WTC11 (cell line): ENCODE measurements at regions not wholly inside any gene's neighbourhood (a gene's known extent, or its start where the extent isn't known, plus 50 kb on each side); places are given as distances from the start of the nearest gene placed in this dataset.

Experiments
- ATAC-seq: fragments of 200-7000 bp; cut with Tn5 transposase; 2 replicates; pipeline ENCODE4 v1.10.0; 2021; ENCODE audit warnings: mild to moderate bottlenecking, moderate library complexity
- CTCF ChIA-PET: fragments of 300-600 bp; sonication (Branson Sonifier 250); formaldehyde crosslinking; loops from one replicate; lab custom pipeline; 2021; ENCODE audit warnings: antibody characterized with exemption; lab: Charles Lee
- POLR2A ChIA-PET: fragments of 350-600 bp; sonication (Branson Sonifier 250); formaldehyde crosslinking; loops from one replicate; lab custom pipeline; 2021; ENCODE audit warnings: antibody characterized with exemption; lab: Charles Lee
- DNase-seq: peaks from one replicate; pipeline ENCODE4 v3.0.0; 2021; ENCODE audit warnings: low spot score
- H3K27ac Mint-ChIP-seq: 2 replicates; pipeline ENCODE4 v1.8.0; 2021; ENCODE audit warnings: mixed read lengths
- H3K27me3 Mint-ChIP-seq: 2 replicates; pipeline ENCODE4 v1.8.0; 2021; ENCODE audit warnings: low read depth, mild to moderate bottlenecking, moderate library complexity, mixed read lengths
- H3K36me3 Mint-ChIP-seq: 2 replicates; pipeline ENCODE4 v1.8.0; 2021; ENCODE audit warnings: mixed read lengths
- H3K4me1 Mint-ChIP-seq: 2 replicates; pipeline ENCODE4 v1.8.0; 2022; ENCODE audit warnings: mixed read lengths
- H3K4me3 Mint-ChIP-seq: 2 replicates; pipeline ENCODE4 v1.8.0; 2021; ENCODE audit warnings: mild to moderate bottlenecking, moderate library complexity, mixed read lengths
- H3K9me3 Mint-ChIP-seq: 2 replicates; pipeline ENCODE4 v1.8.0; 2021; ENCODE audit warnings: mixed read lengths
- ATF1 ChIP-seq: sonication (generic); formaldehyde crosslinking; IDR thresholded peaks from 2 replicates; pipeline ENCODE4 v1.8.1; 2023; ENCODE audit warnings: mild to moderate bottlenecking, moderate library complexity, missing genetic modification reagents
- CBFB ChIP-seq: sonication (generic); formaldehyde crosslinking; IDR thresholded peaks from 2 replicates; pipeline ENCODE4 v1.8.1; 2022; ENCODE audit warnings: mild to moderate bottlenecking, low read depth, missing genetic modification reagents
- E2F4 ChIP-seq: sonication (generic); formaldehyde crosslinking; IDR thresholded peaks from 2 replicates; pipeline ENCODE4 v1.8.1; 2022; ENCODE audit warnings: low read depth, mild to moderate bottlenecking, moderate library complexity, missing genetic modification reagents, borderline replicate concordance
- EMX1 ChIP-seq: fragments of 250-450 bp; sonication (Bioruptor Pico); IDR thresholded peaks from 2 replicates; pipeline ENCODE4 v1.8.0; 2021; ENCODE audit warnings: mild to moderate bottlenecking
- ESRRA ChIP-seq: sonication (generic); formaldehyde crosslinking; IDR thresholded peaks from 2 replicates; pipeline ENCODE4 v1.8.1; 2022; ENCODE audit warnings: mild to moderate bottlenecking, missing genetic modification reagents, borderline replicate concordance
- FOXJ3 ChIP-seq: sonication (generic); formaldehyde crosslinking; IDR thresholded peaks from 2 replicates; pipeline ENCODE4 v1.9.0; 2021; ENCODE audit warnings: missing genetic modification reagents, mild to moderate bottlenecking, borderline replicate concordance
- IRF1 ChIP-seq: sonication (generic); formaldehyde crosslinking; IDR thresholded peaks from 2 replicates; pipeline ENCODE4 v1.8.0; 2023; ENCODE audit warnings: missing genetic modification reagents
- KAT7 ChIP-seq: sonication (generic); formaldehyde crosslinking; IDR thresholded peaks from 2 replicates; pipeline ENCODE4 v1.8.1; 2023; ENCODE audit warnings: missing genetic modification reagents, mild to moderate bottlenecking, borderline replicate concordance
- MAX ChIP-seq: sonication (generic); formaldehyde crosslinking; IDR thresholded peaks from 2 replicates; pipeline ENCODE4 v1.8.0; 2022; ENCODE audit warnings: mild to moderate bottlenecking, missing genetic modification reagents
- MYBL2 ChIP-seq: sonication (generic); formaldehyde crosslinking; IDR thresholded peaks from 2 replicates; pipeline ENCODE4 v1.8.1; 2023; ENCODE audit warnings: mild to moderate bottlenecking, moderate library complexity, missing genetic modification reagents
- NFATC4 ChIP-seq: fragments of 250-450 bp; sonication (Bioruptor Pico); IDR thresholded peaks from 2 replicates; pipeline ENCODE4 v1.9.0; 2021; ENCODE audit warnings: mild to moderate bottlenecking
- NFE2L1 ChIP-seq: sonication (generic); formaldehyde crosslinking; IDR thresholded peaks from 2 replicates; pipeline ENCODE4 v1.8.1; 2023; ENCODE audit warnings: missing genetic modification reagents
- NR2C2 ChIP-seq: sonication (generic); formaldehyde crosslinking; IDR thresholded peaks from 2 replicates; pipeline ENCODE4 v1.8.0; 2022; ENCODE audit warnings: mild to moderate bottlenecking, missing genetic modification reagents
- PRDM15 ChIP-seq: sonication (generic); formaldehyde crosslinking; IDR thresholded peaks from 2 replicates; pipeline ENCODE4 v1.8.0; 2022; ENCODE audit warnings: missing genetic modification reagents
- RELA ChIP-seq: sonication (generic); formaldehyde crosslinking; IDR thresholded peaks from 2 replicates; pipeline ENCODE4 v1.8.1; 2022; ENCODE audit warnings: missing genetic modification reagents, mild to moderate bottlenecking, borderline replicate concordance
- RORB ChIP-seq: fragments of 250-450 bp; sonication (Bioruptor Pico); IDR thresholded peaks from 2 replicates; pipeline ENCODE4 v1.9.0; 2021; ENCODE audit warnings: mild to moderate bottlenecking
- SP1 ChIP-seq: sonication (generic); formaldehyde crosslinking; conservative IDR thresholded peaks from 2 replicates; pipeline ENCODE4 v1.8.1; 2022; ENCODE audit warnings: missing genetic modification reagents
- ZNF219 ChIP-seq: sonication (generic); formaldehyde crosslinking; IDR thresholded peaks from 2 replicates; pipeline ENCODE4 v1.8.0; 2023; ENCODE audit warnings: missing genetic modification reagents, mild to moderate bottlenecking, borderline replicate concordance
- ZNF281 ChIP-seq: sonication (generic); formaldehyde crosslinking; IDR thresholded peaks from 2 replicates; pipeline ENCODE4 v1.8.0; 2023; ENCODE audit warnings: mild to moderate bottlenecking, missing genetic modification reagents
- ZNF396 ChIP-seq: fragments of 250-450 bp; sonication (Bioruptor Pico); IDR thresholded peaks from 2 replicates; pipeline ENCODE4 v1.8.0; 2021; ENCODE audit warnings: mild to moderate bottlenecking, moderate library complexity, borderline replicate concordance
- ZNF425 ChIP-seq: fragments of 250-450 bp; sonication (Bioruptor Pico); conservative IDR thresholded peaks from 2 replicates; pipeline ENCODE4 v1.9.0; 2021; ENCODE audit warnings: mild to moderate bottlenecking
- ZSCAN18 ChIP-seq: fragments of 250-450 bp; sonication (Bioruptor Pico); IDR thresholded peaks from 2 replicates; pipeline ENCODE4 v2.1.2; 2022; ENCODE audit warnings: mild to moderate bottlenecking, moderate library complexity

GRCh38 chrX:117803463-117803862 lies 313.1 kb downstream of the KLHL13 start (continued):
- no peak for TF ChIP-seq PRDM15 (CRISPR knock-in tag)
- no peak for TF ChIP-seq ATF1 (CRISPR knock-in tag)
- no peak for TF ChIP-seq KAT7 (CRISPR knock-in tag)
- no peak for TF ChIP-seq NFE2L1 (CRISPR knock-in tag)
- TF ChIP-seq SP1 (CRISPR knock-in tag), result no peak
- TF ChIP-seq ZNF281 (CRISPR knock-in tag), result no peak
- no peak for TF ChIP-seq RELA (CRISPR knock-in tag)
- TF ChIP-seq E2F4 (CRISPR knock-in tag), result no peak
- TF ChIP-seq MYBL2 (CRISPR knock-in tag), result no peak
- no peak for TF ChIP-seq FOXJ3 (CRISPR knock-in tag)
- no peak for TF ChIP-seq NR2C2
- TF ChIP-seq CBFB, result no peak
- TF ChIP-seq, all 79 proteins: peak for 0

GRCh38 chrX:117788339-117788738 lies 328.3 kb downstream of the KLHL13 start:
- CTCF ChIA-PET, result no interaction called here
- H3K27ac Mint-ChIP-seq, result no peak overlapping the region
- POLR2A ChIA-PET, result no interaction called here

GRCh38 chrX:117771384-117771783 lies 345.2 kb downstream of the KLHL13 start:
- POLR2A ChIA-PET, result no interaction called here
- H3K4me3 Mint-ChIP-seq, result no peak overlapping the region
- ATAC-seq (no peak), DNase-seq (no peak)
- no peaks in the 10 kb centered on the region for H3K4me1 Mint-ChIP-seq
- H3K36me3 Mint-ChIP-seq, result no peaks in the 10 kb centered on the region
- no peak overlapping the region for H3K27ac Mint-ChIP-seq
- CTCF ChIA-PET, result no interaction called here
- no peaks in the 10 kb centered on the region; the same call in 1 of the 2 replicates for H3K27me3 Mint-ChIP-seq
- 0 out of 2 replicates have a peak, but pooled peaks cover 7% of the 10 kb centered on the region for H3K9me3 Mint-ChIP-seq
- TF ChIP-seq ZNF219 (CRISPR knock-in tag), result no peak
- no peak for TF ChIP-seq ZSCAN18 (CRISPR knock-in tag)
- no peak for TF ChIP-seq CBFB
- TF ChIP-seq RELA (CRISPR knock-in tag), result no peak
- no peak for TF ChIP-seq EMX1 (CRISPR knock-in tag)
- no peak for TF ChIP-seq ZNF425 (CRISPR knock-in tag)
- TF ChIP-seq RORB (CRISPR knock-in tag), result no peak
- TF ChIP-seq NFATC4, result no peak
- no peak for TF ChIP-seq ZNF396
- no peak for TF ChIP-seq ESRRA (CRISPR knock-in tag)

More at GRCh38 chrX:117788339-117788738, 328.3 kb downstream of the KLHL13 start:
- Mint-ChIP-seq H3K9me3 (no peaks in the 10 kb centered on the region), H3K4me1 (no peaks in the 10 kb centered on the region), H3K27me3 (no peaks in the 10 kb centered on the region), H3K36me3 (no peaks in the 10 kb centered on the region)
- DNase-seq, result no peak
- TF ChIP-seq IRF1 (CRISPR knock-in tag) (no peak), MAX (CRISPR knock-in tag) (no peak)
- TF ChIP-seq, all 79 proteins: peak for 0
- H3K4me3 Mint-ChIP-seq, result no peak overlapping the region
- no peak for ATAC-seq
